ENCODE measurements at regions not wholly inside any gene's neighbourhood (a gene's known extent, or its start where the extent isn't known, plus 50 kb on each side); places are given as distances from the start of the nearest gene placed in this dataset.

- no peak overlapping the region for H3K27ac Mint-ChIP-seq
- DNase-seq: no peak
- no peaks in the 10 kb centered on the region for H3K9me3 Mint-ChIP-seq
These were observed 91.5 kb downstream of the FAS start for GRCh38 chr10:89082086-89082485.

GRCh38 chr10:89080660-89081059 lies 90.1 kb downstream of the FAS start:
- Mint-ChIP-seq H3K9me3 (no peaks in the 10 kb centered on the region), H3K4me3 (no peak overlapping the region), H3K27ac (no peak overlapping the region), H3K36me3 (ENCODE audit: low read depth) (no peaks in the 10 kb centered on the region), H3K27me3 (no peaks in the 10 kb centered on the region), H3K4me1 (ENCODE audit: low read depth) (peaks cover 33% of the 10 kb centered on the region)
- no peak for DNase-seq

More at GRCh38 chr10:89082086-89082485, 91.5 kb downstream of the FAS start:
- peaks cover 20% of the 10 kb centered on the region for H3K4me1 Mint-ChIP-seq (ENCODE audit: low read depth)
- no peak overlapping the region for H3K4me3 Mint-ChIP-seq
- H3K36me3 Mint-ChIP-seq (ENCODE audit: low read depth): no peaks in the 10 kb centered on the region
- H3K27me3 Mint-ChIP-seq: no peaks in the 10 kb centered on the region

GRCh38 chr10:89079961-89080360 lies 89.4 kb downstream of the FAS start:
- Mint-ChIP-seq H3K27ac (no peak overlapping the region), H3K36me3 (ENCODE audit: low read depth) (no peaks in the 10 kb centered on the region), H3K4me3 (no peak overlapping the region), H3K4me1 (ENCODE audit: low read depth) (peaks cover 34% of the 10 kb centered on the region), H3K9me3 (no peaks in the 10 kb centered on the region), H3K27me3 (no peaks in the 10 kb centered on the region)
- DNase-seq: no peak

- no peak overlapping the region for H3K4me3 Mint-ChIP-seq
- no peak for DNase-seq
- H3K4me1 Mint-ChIP-seq (ENCODE audit: low read depth): peaks cover 34% of the 10 kb centered on the region
- H3K27ac Mint-ChIP-seq: no peak overlapping the region
- no peaks in the 10 kb centered on the region for H3K27me3 Mint-ChIP-seq
- no peaks in the 10 kb centered on the region for H3K9me3 Mint-ChIP-seq
- H3K36me3 Mint-ChIP-seq (ENCODE audit: low read depth): no peaks in the 10 kb centered on the region
These were observed 88.4 kb downstream of the FAS start for GRCh38 chr10:89078724-89079672.

GRCh38 chr10:89076120-89076519 lies 85.5 kb downstream of the FAS start:
- H3K4me1 Mint-ChIP-seq (ENCODE audit: low read depth): peaks cover 23% of the 10 kb centered on the region
- H3K36me3 Mint-ChIP-seq (ENCODE audit: low read depth): no peaks in the 10 kb centered on the region
- H3K9me3 Mint-ChIP-seq: no peaks in the 10 kb centered on the region
- H3K27me3 Mint-ChIP-seq: peaks cover 7% of the 10 kb centered on the region
- peak overlapping the region; percentile 26 for H3K27ac Mint-ChIP-seq
- no peak overlapping the region for H3K4me3 Mint-ChIP-seq
- DNase-seq: no peak

- no peak overlapping the region for H3K27ac Mint-ChIP-seq
- H3K4me3 Mint-ChIP-seq: no peak overlapping the region
- no peaks in the 10 kb centered on the region for H3K9me3 Mint-ChIP-seq
- H3K27me3 Mint-ChIP-seq: peaks cover 7% of the 10 kb centered on the region
- H3K36me3 Mint-ChIP-seq (ENCODE audit: low read depth): no peaks in the 10 kb centered on the region
- DNase-seq: no peak
- H3K4me1 Mint-ChIP-seq (ENCODE audit: low read depth): peaks cover 22% of the 10 kb centered on the region
These were observed 85.0 kb downstream of the FAS start for GRCh38 chr10:89075631-89076030.

GRCh38 chr10:89074120-89074519 lies 83.5 kb downstream of the FAS start:
- Mint-ChIP-seq H3K27ac (no peak overlapping the region), H3K36me3 (ENCODE audit: low read depth) (no peaks in the 10 kb centered on the region), H3K4me1 (ENCODE audit: low read depth) (peaks cover 19% of the 10 kb centered on the region), H3K9me3 (no peaks in the 10 kb centered on the region), H3K27me3 (peaks cover 7% of the 10 kb centered on the region), H3K4me3 (no peak overlapping the region)
- DNase-seq: no peak

GRCh38 chr10:89073719-89074118 lies 83.1 kb downstream of the FAS start:
- Mint-ChIP-seq H3K27ac (no peak overlapping the region), H3K9me3 (no peaks in the 10 kb centered on the region), H3K27me3 (peaks cover 7% of the 10 kb centered on the region), H3K4me3 (no peak overlapping the region), H3K4me1 (ENCODE audit: low read depth) (peaks cover 19% of the 10 kb centered on the region), H3K36me3 (ENCODE audit: low read depth) (no peaks in the 10 kb centered on the region)
- no peak for DNase-seq

- no peaks in the 10 kb centered on the region for H3K36me3 Mint-ChIP-seq (ENCODE audit: low read depth)
- H3K4me1 Mint-ChIP-seq (ENCODE audit: low read depth): no peaks in the 10 kb centered on the region
- H3K9me3 Mint-ChIP-seq: no peaks in the 10 kb centered on the region
- H3K27ac Mint-ChIP-seq: no peak overlapping the region
- DNase-seq: no peak
- peaks cover 22% of the 10 kb centered on the region for H3K27me3 Mint-ChIP-seq
- H3K4me3 Mint-ChIP-seq: no peak overlapping the region
These were observed 79.0 kb downstream of the FAS start for GRCh38 chr10:89069589-89069988.

All from activated T-cell treated with anti-CD3 and anti-CD28 coated beads, Interleukin-2, amount 50 U/mL, for 24 hours (primary cell).